AG09319 (cell line): ENCODE measurements at regions not wholly inside any gene's neighbourhood (a gene's known extent, or its start where the extent isn't known, plus 50 kb on each side); places are given as distances from the start of the nearest gene placed in this dataset.

Experiments
- DNase-seq: peaks from one replicate; pipeline ENCODE4 v3.0.0-alpha.2; 2010; ENCODE audit warnings: low read depth; ENCODE audit errors: extremely low read depth
- TF ChIP-seq, protein P1 (sequence below): IDR thresholded peaks from 2 replicates; pipeline ENCODE4 v1.5.1; 2011; ENCODE audit warnings: low read depth, mild to moderate bottlenecking, inconsistent platforms, low read length, moderate library complexity

DNA sequence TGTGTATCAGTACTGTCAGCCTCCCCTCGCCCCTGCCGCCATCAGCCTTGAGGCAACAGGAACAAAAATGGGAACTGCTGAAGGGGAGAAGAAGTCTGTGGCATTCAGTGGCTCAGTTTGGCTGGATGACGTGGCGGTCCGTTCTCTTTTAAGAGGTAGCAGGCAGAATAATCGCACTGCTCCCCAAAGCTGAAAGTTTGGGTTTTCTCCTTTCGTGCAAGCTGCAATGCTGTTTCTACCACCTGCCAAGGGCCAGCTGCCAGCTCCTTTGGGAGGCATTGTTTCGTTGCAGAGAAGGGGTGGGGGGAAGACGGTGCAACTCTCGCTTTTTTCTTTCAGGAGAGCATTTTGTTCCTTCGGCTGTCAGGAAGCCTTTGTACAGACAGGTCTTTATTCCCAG is 369.6 kb upstream of the RORA start:
- no peak for DNase-seq
- TF ChIP-seq, protein P1, sequence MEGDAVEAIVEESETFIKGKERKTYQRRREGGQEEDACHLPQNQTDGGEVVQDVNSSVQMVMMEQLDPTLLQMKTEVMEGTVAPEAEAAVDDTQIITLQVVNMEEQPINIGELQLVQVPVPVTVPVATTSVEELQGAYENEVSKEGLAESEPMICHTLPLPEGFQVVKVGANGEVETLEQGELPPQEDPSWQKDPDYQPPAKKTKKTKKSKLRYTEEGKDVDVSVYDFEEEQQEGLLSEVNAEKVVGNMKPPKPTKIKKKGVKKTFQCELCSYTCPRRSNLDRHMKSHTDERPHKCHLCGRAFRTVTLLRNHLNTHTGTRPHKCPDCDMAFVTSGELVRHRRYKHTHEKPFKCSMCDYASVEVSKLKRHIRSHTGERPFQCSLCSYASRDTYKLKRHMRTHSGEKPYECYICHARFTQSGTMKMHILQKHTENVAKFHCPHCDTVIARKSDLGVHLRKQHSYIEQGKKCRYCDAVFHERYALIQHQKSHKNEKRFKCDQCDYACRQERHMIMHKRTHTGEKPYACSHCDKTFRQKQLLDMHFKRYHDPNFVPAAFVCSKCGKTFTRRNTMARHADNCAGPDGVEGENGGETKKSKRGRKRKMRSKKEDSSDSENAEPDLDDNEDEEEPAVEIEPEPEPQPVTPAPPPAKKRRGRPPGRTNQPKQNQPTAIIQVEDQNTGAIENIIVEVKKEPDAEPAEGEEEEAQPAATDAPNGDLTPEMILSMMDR = no peak

DNA sequence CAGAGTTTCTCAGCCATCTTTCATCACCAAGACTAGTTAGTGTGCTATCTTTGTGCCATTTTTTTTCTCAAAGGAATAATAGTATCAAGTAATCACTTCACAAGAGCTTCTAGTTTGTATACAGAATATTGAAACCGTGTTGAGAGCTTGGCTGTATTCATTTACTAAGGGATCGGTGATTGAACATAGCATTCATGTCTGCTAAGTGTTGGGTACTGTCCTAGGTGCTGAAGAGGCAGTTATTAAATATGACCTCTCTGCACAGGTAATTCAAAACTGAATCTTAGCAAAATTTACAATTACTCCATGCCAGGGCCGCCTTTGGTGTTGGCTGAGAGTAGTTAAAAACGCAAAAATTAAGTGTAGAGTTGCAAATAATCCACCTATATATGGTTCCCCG is 355.3 kb upstream of the RORA start:
- TF ChIP-seq, protein P1 = no peak
- no peak for DNase-seq

DNA sequence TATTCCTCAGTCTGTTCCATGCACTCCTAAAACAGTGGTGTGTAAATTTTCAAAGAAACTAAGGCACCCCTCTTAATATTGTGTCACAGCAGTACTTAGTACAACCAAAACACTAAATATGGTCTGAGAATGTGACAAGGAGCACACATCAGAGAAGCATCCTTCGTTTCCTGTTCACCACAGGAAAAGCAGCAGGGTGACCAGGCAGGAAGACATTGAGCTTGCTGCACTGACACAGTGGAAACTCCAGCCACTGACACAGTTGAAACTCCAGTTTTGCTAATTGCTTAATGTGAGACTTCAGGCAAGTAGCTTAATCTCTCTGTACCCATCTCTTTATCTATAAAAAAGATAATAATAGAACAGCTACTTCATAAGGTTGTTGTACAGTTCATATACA is 353.0 kb upstream of the RORA start:
- DNase-seq = no peak
- TF ChIP-seq, protein P1 = no peak

DNA sequence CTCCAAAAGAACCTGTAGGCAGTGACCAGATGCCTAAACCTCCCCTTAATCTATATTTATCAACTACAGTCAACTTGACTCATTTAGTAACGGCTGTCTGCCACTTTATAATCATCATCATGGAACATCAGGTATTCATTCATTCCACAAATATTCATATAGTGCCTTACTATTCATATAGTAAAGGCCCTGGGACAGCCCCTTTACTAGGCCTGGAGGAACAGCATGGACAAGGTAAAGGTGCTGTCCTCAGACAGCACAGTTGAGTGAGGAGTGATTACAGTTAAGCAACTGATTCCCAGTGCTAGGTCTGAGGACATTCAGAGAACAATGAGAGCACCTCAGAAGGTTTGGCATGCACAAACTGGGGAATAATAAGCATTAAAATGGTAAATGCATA is 346.5 kb upstream of the RORA start:
- TF ChIP-seq, protein P1 = no peak
- no peak for DNase-seq

DNA sequence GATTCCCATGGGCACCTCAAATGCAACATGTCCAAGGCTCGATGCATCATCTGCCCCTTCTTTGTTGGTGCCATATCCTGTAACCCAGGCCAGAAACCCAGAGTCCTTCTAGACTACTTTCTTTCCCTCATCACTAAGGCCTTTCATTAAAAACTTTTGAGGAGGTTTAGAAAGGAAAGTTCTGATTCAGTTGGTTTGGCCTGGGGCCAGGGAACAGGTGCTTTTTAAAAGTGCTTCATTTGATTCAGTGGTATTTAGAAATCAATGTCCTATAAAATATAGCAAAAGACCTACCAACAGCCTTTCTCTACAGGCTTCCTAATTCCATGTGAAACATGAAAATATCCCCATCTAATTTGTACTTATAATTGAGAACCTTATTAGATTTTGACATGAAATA is 341.9 kb upstream of the RORA start:
- TF ChIP-seq, protein P1 = no peak
- DNase-seq = no peak

DNA sequence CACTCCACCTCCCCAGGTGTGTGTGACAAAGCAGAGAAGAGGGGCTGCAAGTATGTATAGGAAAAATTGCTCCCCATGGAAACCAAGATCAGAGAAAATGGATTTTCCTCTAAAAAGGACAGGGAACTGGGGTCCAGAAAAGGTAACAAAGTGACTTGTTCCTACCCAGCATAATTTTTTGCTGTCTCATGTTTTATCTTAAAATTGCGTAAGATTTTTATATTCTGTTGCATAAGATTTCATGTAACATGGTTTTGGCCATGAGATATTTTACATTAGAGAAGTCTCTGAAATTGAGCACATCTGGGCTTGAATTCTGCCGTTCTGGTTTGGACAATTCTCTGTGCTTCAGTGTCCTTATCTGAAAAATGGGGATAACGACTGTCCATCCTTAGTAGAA is 335.7 kb upstream of the RORA start:
- TF ChIP-seq, protein P1 = no peak
- no peak for DNase-seq

DNA sequence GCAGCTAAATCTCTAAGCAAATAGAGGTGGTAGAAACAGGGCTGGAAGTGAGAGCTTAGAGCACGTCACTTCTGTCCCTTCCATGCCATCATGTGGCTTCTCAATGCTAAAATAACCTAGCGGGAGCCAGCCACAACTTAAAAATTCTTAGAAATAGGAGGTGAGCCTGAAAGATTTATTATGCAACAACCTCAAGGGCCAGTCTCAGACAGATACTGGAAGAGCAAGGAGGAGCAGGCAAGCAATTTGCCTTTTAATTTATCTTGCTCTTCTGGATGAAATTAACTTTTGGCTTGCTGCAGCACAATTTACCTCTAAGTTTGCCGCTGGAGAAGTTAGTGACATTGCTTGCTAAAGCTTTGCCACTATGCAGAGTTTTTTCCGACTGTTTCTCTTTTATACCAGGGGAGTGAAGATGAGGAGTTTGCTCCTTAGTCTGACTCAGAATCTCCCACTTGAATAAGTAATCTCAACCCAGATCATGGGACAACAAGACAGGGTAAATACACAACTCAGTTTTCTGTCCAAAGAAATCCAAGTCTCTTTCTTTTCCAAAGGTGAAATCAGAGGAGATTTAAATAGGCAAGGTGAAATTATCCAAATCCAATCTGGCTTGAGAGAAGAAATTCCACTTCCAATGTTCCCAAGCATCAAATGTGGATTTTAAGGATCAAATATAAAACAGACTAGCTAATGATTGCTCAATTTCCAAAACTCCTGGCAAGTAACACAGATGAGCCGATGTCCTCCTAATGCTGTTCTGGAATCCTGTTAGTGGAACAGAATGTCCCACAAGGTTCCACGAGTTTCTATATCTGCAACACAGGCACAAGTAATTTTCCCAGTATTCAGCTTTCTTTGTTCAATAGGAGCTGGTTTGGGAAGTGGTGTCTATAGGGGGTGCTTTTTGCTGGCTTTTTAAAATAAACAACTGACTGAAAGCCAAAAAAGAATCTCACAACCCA is 329.4 kb upstream of the RORA start:
- DNase-seq = no peak
- TF ChIP-seq, protein P1 = no peak
